PC-3 (cell line): ENCODE measurements at regions not wholly inside any gene's neighbourhood (a gene's known extent, or its start where the extent isn't known, plus 50 kb on each side); places are given as distances from the start of the nearest gene placed in this dataset.

ENCODE experiments used
- EZH2 ChIP-seq: fragments of 300-600 bp; sonication (generic); IDR thresholded peaks from one replicate; pipeline ENCODE4 v1.6.1; 2017; ENCODE audit warnings: antibody characterized with exemption, mild to moderate bottlenecking, low read length; ENCODE audit not compliant: unreplicated experiment
- EZH2phosphoT487 ChIP-seq: fragments of 300-600 bp; sonication (generic); IDR thresholded peaks from 2 replicates; pipeline ENCODE4 v1.6.1; 2018; ENCODE audit warnings: mild to moderate bottlenecking, antibody characterized with exemption, low read length, borderline replicate concordance
- TF ChIP-seq, protein P1 (sequence below): fragments of 300-600 bp; sonication (generic); conservative IDR thresholded peaks from 2 replicates; pipeline ENCODE4 v1.5.1; 2017; ENCODE audit warnings: antibody characterized with exemption, low read depth, mild to moderate bottlenecking, low read length

GRCh38 chr17:22467720-22468119 is 775.4 kb downstream of the KCNJ18 start:
- TF ChIP-seq, protein P1, sequence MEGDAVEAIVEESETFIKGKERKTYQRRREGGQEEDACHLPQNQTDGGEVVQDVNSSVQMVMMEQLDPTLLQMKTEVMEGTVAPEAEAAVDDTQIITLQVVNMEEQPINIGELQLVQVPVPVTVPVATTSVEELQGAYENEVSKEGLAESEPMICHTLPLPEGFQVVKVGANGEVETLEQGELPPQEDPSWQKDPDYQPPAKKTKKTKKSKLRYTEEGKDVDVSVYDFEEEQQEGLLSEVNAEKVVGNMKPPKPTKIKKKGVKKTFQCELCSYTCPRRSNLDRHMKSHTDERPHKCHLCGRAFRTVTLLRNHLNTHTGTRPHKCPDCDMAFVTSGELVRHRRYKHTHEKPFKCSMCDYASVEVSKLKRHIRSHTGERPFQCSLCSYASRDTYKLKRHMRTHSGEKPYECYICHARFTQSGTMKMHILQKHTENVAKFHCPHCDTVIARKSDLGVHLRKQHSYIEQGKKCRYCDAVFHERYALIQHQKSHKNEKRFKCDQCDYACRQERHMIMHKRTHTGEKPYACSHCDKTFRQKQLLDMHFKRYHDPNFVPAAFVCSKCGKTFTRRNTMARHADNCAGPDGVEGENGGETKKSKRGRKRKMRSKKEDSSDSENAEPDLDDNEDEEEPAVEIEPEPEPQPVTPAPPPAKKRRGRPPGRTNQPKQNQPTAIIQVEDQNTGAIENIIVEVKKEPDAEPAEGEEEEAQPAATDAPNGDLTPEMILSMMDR, result no peak
- TF ChIP-seq EZH2, result no peak
- TF ChIP-seq EZH2phosphoT487, result no peak
